BLaER1 treated with 17β-estradiol and CSF1 and Interleukin-3, amounts not matched to agents 10 nM and 100 nM (cell line): ENCODE measurements at regions not wholly inside any gene's neighbourhood (a gene's known extent, or its start where the extent isn't known, plus 50 kb on each side); places are given as distances from the start of the nearest gene placed in this dataset.

Experiments
- H3K27ac ChIP-seq, 11 experiments: shearing (Covaris generic); formaldehyde crosslinking; 2 replicates each; pipeline ENCODE4 v1.8.1; 2022
- H3K27me3 ChIP-seq, 11 experiments: shearing (Covaris generic); formaldehyde crosslinking; 2 replicates each; pipeline ENCODE4 v1.8.1; 2022
- H3K36me3 ChIP-seq, 11 experiments: shearing (Covaris generic); formaldehyde crosslinking; 2 replicates each; pipeline ENCODE4 v1.8.1; 2022
- H3K4me1 ChIP-seq, 10 experiments: shearing (Covaris generic); formaldehyde crosslinking; 2 replicates each; pipeline ENCODE4 v1.8.1; 2022
- H3K4me2 ChIP-seq, 11 experiments: shearing (Covaris generic); formaldehyde crosslinking; 2 replicates each; pipeline ENCODE4 v1.8.1; 2022
- H3K4me3 ChIP-seq, 10 experiments: shearing (Covaris generic); formaldehyde crosslinking; 2 replicates each; pipeline ENCODE4 v1.8.1; 2022
- H3K9ac ChIP-seq, 11 experiments: shearing (Covaris generic); formaldehyde crosslinking; 2 replicates each; pipeline ENCODE4 v1.8.1; 2022
- H3K9me3 ChIP-seq, 11 experiments: shearing (Covaris generic); formaldehyde crosslinking; replicated peaks in 1 of 11; 2 replicates each; pipeline ENCODE4 v1.8.1; 2022
- H4K20me1 ChIP-seq, 11 experiments: shearing (Covaris generic); formaldehyde crosslinking; 2 replicates each; pipeline ENCODE4 v1.8.1; 2022
- Cebpa-rat ChIP-seq, 11 experiments: shearing (Covaris generic); IDR thresholded peaks; 2 replicates each; pipeline ENCODE4 v1.8.1; 2022

DNA sequence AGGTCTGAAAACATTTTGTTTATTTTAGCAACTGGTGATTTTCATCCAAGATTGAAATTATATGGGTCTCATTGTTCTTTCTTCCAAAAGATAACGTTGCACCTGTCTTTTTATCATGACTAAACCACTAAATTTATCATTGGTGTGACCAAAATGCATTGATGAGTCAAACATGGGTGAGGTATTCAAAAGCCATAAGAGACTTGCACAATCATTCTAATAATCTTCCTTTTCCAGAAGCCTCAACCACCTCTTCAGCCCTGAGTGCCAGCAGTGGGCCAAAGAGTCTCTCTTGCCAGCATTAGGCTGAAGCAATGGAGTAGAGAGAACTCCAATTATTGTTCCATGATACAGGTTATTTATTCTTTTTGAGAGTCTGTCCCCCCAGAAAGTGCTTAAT, 198.9 kb downstream of the LURAP1L start:
- Histone ChIP-seq H3K36me3 (no peaks in the 10 kb centered on the region), H3K4me1 (peaks cover 14 to 34% (median 25%) of the 10 kb centered on the region in 10 experiments), H3K27ac (peak overlapping the region in 3 of 11 experiments; percentile 7 to 72 (median 55); a peak in 3 of 22 replicates), H3K9me3 (0 out of 22 replicates have a peak, but pooled peaks cover 0 to 11% (median 0%) of the 10 kb centered on the region in 11 experiments), H3K27me3 (no peaks in the 10 kb centered on the region), H3K9ac (no peak overlapping the region), H3K4me3 (no peak overlapping the region), H3K4me2 (peak overlapping the region; percentile 32 to 76 (median 62); a peak in 21 of 22 replicates), H4K20me1 (no peaks in the 10 kb centered on the region)
- no peak for TF ChIP-seq Cebpa-rat (IDR thresholded peaks at IDR 0.05)

GRCh38 chr9:12974671-12975070, 199.9 kb downstream of the LURAP1L start:
- no peak overlapping the region for H3K9ac ChIP-seq
- H3K4me2 ChIP-seq, result peak overlapping the region in 6 of 11 experiments; percentile 23 to 76 (median 66); a peak in 8 of 22 replicates
- H3K27me3 ChIP-seq, result no peaks in the 10 kb centered on the region
- H3K4me1 ChIP-seq, result peaks cover 14 to 34% (median 25%) of the 10 kb centered on the region in 10 experiments
- H3K4me3 ChIP-seq, result no peak overlapping the region
- TF ChIP-seq Cebpa-rat (IDR thresholded peaks at IDR 0.05), result no peak
- 0 out of 22 replicates have a peak, but pooled peaks cover 0 to 11% (median 0%) of the 10 kb centered on the region in 11 experiments for H3K9me3 ChIP-seq
- no peak overlapping the region for H3K27ac ChIP-seq
- no peaks in the 10 kb centered on the region for H4K20me1 ChIP-seq
- H3K36me3 ChIP-seq, result no peaks in the 10 kb centered on the region

- H3K9me3 ChIP-seq, result 0 out of 22 replicates have a peak, but pooled peaks cover 0 to 11% (median 0%) of the 10 kb centered on the region in 11 experiments
- H3K4me2 ChIP-seq, result no peak overlapping the region
- H3K4me3 ChIP-seq, result no peak overlapping the region
- no peaks in the 10 kb centered on the region for H4K20me1 ChIP-seq
- H3K4me1 ChIP-seq, result peaks cover 14 to 34% (median 25%) of the 10 kb centered on the region in 10 experiments
- no peaks in the 10 kb centered on the region for H3K27me3 ChIP-seq
- no peak for TF ChIP-seq Cebpa-rat (IDR thresholded peaks at IDR 0.05)
- no peaks in the 10 kb centered on the region for H3K36me3 ChIP-seq
- H3K9ac ChIP-seq, result no peak overlapping the region
- H3K27ac ChIP-seq, result no peak overlapping the region
These were observed 200.7 kb downstream of the LURAP1L start for GRCh38 chr9:12975496-12975895.

GRCh38 chr9:12980085-12980851, 205.4 kb downstream of the LURAP1L start:
- no peak overlapping the region for H3K4me3 ChIP-seq
- no peak overlapping the region for H3K4me2 ChIP-seq
- no peak overlapping the region for H3K27ac ChIP-seq
- no peaks in the 10 kb centered on the region for H4K20me1 ChIP-seq
- H3K4me1 ChIP-seq, result no peaks in the 10 kb centered on the region
- no peaks in the 10 kb centered on the region for H3K27me3 ChIP-seq
- no peak overlapping the region for H3K9ac ChIP-seq
- no peaks in the 10 kb centered on the region for H3K36me3 ChIP-seq
- 0 out of 22 replicates have a peak, but pooled peaks cover 0 to 20% (median 0%) of the 10 kb centered on the region in 11 experiments for H3K9me3 ChIP-seq
- no peak for TF ChIP-seq Cebpa-rat (IDR thresholded peaks at IDR 0.05)

GRCh38 chr9:12988258-12988657, 213.4 kb downstream of the LURAP1L start:
- no peak for TF ChIP-seq Cebpa-rat (IDR thresholded peaks at IDR 0.05)

GRCh38 chr9:12989669-12990068, 214.8 kb downstream of the LURAP1L start:
- Histone ChIP-seq H4K20me1 (no peaks in the 10 kb centered on the region), H3K4me1 (no peaks in the 10 kb centered on the region), H3K4me3 (no peak overlapping the region), H3K36me3 (no peaks in the 10 kb centered on the region), H3K9ac (no peak overlapping the region), H3K27ac (no peak overlapping the region), H3K27me3 (no peaks in the 10 kb centered on the region), H3K4me2 (no peak overlapping the region), H3K9me3 (no peaks in the 10 kb centered on the region)
- TF ChIP-seq Cebpa-rat (IDR thresholded peaks at IDR 0.05), result no peak

More at GRCh38 chr9:12988258-12988657, 213.4 kb downstream of the LURAP1L start:
- Histone ChIP-seq H3K27me3 (no peaks in the 10 kb centered on the region), H4K20me1 (no peaks in the 10 kb centered on the region), H3K4me2 (no peak overlapping the region), H3K27ac (no peak overlapping the region), H3K9ac (no peak overlapping the region), H3K9me3 (no peaks in the 10 kb centered on the region), H3K4me1 (no peaks in the 10 kb centered on the region), H3K36me3 (no peaks in the 10 kb centered on the region), H3K4me3 (no peak overlapping the region)

- H4K20me1 ChIP-seq, result no peaks in the 10 kb centered on the region
- no peaks in the 10 kb centered on the region for H3K36me3 ChIP-seq
- H3K4me1 ChIP-seq, result no peaks in the 10 kb centered on the region
- no peaks in the 10 kb centered on the region for H3K9me3 ChIP-seq
- H3K4me3 ChIP-seq, result no peak overlapping the region
- no peak overlapping the region for H3K27ac ChIP-seq
- no peak overlapping the region for H3K9ac ChIP-seq
- TF ChIP-seq Cebpa-rat (IDR thresholded peaks at IDR 0.05), result no peak
- no peaks in the 10 kb centered on the region for H3K27me3 ChIP-seq
- no peak overlapping the region for H3K4me2 ChIP-seq
These were observed 218.6 kb downstream of the LURAP1L start for GRCh38 chr9:12993466-12993865.

GRCh38 chr9:12997009-12997408, 222.2 kb downstream of the LURAP1L start:
- Histone ChIP-seq H3K4me2 (no peak overlapping the region), H3K4me3 (no peak overlapping the region), H4K20me1 (no peaks in the 10 kb centered on the region), H3K36me3 (no peaks in the 10 kb centered on the region), H3K9me3 (no peaks in the 10 kb centered on the region), H3K9ac (no peak overlapping the region), H3K27ac (no peak overlapping the region), H3K4me1 (no peaks in the 10 kb centered on the region), H3K27me3 (no peaks in the 10 kb centered on the region)
- no peak for TF ChIP-seq Cebpa-rat (IDR thresholded peaks at IDR 0.05)

- Histone ChIP-seq H3K27me3 (no peaks in the 10 kb centered on the region), H3K9me3 (peaks cover 0 to 8% (median 0%) of the 10 kb centered on the region in 11 experiments; a peak in 1 of 22 replicates), H3K9ac (no peak overlapping the region), H4K20me1 (no peaks in the 10 kb centered on the region), H3K4me3 (no peak overlapping the region), H3K36me3 (no peaks in the 10 kb centered on the region), H3K27ac (no peak overlapping the region), H3K4me1 (no peaks in the 10 kb centered on the region), H3K4me2 (no peak overlapping the region)
- TF ChIP-seq Cebpa-rat (IDR thresholded peaks at IDR 0.05), result no peak
These were observed 227.3 kb downstream of the LURAP1L start for GRCh38 chr9:13001989-13002580.
